ENCODE measurements at regions not wholly inside any gene's neighbourhood (a gene's known extent, or its start where the extent isn't known, plus 50 kb on each side); places are given as distances from the start of the nearest gene placed in this dataset.

- no peak for DNase-seq (ENCODE audit: low spot score)
These were observed 403.3 kb downstream of the HGF start for GRCh38 chr7:81366546-81366945.

DNA sequence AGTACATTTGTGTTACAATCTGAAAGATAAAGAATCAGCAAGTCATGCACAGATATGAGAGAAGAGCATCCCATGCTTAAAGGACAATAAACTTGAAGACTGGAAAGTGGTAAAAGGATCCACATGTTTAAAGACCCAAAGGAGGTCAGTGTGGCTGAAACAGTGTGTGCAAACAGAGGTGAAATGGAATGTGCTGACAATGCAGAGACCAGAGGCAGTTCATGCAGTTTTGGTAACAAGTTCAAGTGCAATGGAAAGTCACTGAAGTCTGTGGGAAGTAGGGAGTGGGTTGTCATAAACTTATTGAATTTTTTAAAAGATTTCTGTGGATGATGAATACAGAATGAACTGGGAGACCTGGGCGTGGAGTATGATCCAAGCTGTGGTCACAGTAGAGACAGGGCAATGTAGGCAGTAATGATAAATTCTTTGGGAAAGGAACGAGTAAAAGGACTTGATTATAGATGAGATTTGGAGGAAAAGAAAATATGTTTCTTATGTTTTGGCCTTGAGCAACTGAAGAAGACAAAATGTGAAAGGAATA, 408.0 kb downstream of the HGF start:
- no peak for DNase-seq (ENCODE audit: low spot score)

GRCh38 chr7:81355911-81356310, 413.9 kb downstream of the HGF start:
- DNase-seq (ENCODE audit: low spot score): no peak

- DNase-seq (ENCODE audit: low spot score): no peak
These were observed 420.8 kb downstream of the HGF start for GRCh38 chr7:81349044-81349443.

- DNase-seq (ENCODE audit: low spot score): no peak
These were observed 421.1 kb upstream of the SEMA3C start for GRCh38 chr7:81339946-81340345.

GRCh38 chr7:81333536-81333935, 414.7 kb upstream of the SEMA3C start:
- no peak for DNase-seq (ENCODE audit: low spot score)

DNA sequence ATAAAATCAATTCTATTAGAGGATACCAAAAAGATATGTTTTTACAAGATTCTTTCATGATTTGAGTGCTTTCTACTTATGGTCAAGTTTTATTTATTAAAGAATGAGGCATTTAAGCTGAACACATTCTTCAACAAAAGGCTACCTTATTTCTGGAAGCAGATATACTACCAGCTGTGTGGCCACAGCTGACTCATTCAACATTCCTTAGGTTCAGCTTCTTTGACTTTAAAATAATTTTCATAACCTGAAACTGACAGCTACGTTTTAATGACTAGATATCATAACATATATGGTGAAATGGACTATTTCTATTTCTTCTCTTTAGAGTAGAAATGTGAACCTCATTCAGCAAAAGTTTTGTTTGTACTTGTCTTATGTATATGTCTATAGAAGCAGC, 414.2 kb upstream of the SEMA3C start:
- DNase-seq (ENCODE audit: low spot score): no peak

GRCh38 chr7:81331061-81332018, 412.5 kb upstream of the SEMA3C start:
- no peak for DNase-seq (ENCODE audit: low spot score)

GRCh38 chr7:81330108-81330507, 411.3 kb upstream of the SEMA3C start:
- DNase-seq (ENCODE audit: low spot score): no peak

DNA sequence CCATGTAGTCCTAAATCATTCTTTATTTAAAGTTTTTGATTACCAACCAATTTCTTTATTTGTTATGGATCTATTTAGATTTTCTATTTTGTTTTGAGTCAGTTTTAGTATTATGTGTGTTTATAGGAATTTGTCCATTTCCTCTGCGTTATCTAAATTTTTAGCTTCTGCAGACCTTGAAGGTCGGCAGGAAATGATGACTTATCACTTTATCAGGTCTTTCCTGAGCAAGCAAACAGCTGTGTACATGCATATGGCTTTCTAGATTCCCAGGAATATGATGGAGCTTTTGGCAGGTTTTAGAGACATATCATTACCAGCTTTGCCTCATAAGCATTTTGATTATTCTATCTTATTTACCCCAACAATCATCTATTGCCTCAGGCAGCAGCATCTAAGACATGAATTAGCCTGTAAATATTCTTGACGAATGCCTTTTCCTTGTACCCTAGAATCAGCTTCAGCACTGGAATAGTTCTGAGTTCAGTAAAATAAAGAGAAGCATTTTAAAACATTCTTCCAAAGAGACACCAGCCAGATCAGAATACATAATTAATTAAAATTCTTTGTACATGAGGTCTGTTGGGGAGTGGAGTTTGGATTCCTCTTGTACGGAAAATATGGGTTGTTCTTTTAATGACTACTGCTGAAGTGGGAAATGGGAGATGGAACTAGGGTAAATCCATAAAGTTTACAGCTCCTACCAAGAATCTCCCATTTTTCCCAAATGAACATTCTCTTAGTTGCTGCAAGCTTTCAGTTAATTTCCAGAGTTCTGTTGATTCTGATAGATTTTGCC, 408.8 kb upstream of the SEMA3C start:
- DNase-seq (ENCODE audit: low spot score): no peak

- no peak for DNase-seq (ENCODE audit: low spot score)
These were observed 403.1 kb upstream of the SEMA3C start for GRCh38 chr7:81321949-81322348.

DNA sequence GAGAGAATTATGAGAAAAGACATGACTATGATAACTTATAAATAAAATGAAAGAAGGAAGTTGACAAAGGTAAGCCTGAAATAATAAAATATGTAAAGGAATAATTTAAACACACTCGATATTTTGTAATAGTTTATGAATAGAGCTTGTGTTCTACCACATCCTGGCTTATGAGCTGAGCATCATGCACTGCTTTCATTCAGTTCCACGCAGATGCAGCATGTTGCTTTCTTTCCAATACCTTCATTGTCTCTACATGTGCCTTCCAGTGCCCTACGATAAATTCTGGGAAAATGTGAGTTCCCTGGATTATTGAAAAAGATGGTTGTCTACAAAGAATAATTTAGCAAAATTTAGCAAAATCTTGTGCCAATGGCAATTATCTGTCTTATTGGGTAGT, 398.9 kb upstream of the SEMA3C start:
- no peak for DNase-seq (ENCODE audit: low spot score)

GRCh38 chr7:81308643-81309322, 389.9 kb upstream of the SEMA3C start:
- DNase-seq (ENCODE audit: low spot score): no peak

DNA sequence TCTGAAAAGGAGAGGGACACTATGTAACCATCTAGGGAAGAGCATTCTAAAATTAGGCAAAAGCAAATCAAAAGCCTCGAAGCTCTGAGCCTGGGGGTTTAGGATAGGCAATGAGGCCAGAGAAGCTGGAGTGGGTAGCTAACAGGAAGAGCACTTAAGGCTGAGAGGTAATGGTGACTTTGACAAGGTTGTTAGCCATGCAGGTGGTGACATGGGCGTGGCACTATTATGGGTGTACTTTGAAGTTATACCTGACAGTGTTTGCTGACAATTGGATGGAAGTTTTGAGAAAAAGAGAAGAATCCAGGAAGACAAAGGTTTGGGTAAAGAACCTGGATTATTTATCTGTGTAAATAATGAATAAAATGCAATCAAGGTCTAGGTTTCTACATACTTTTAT, 383.0 kb upstream of the SEMA3C start:
- no peak for DNase-seq (ENCODE audit: low spot score)

DNA sequence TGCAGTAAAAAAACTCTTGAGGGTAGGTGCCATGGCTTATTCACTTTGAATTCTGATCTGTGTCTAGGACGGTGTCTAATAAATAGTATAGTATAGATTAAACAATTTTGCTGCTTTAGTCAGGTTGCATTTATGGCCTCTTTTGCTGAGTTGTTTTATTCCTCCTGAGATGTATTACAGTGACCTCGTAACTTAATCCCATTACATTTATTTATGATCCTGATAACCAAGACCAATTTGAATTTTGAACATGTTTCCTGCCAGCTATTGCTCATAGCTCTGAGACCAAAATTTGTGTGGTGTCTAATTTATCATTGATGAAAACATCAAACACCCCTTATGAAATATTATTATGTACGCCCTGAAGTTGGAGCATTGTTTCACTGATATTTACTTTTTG, 381.9 kb upstream of the SEMA3C start:
- DNase-seq (ENCODE audit: low spot score): no peak

DNA sequence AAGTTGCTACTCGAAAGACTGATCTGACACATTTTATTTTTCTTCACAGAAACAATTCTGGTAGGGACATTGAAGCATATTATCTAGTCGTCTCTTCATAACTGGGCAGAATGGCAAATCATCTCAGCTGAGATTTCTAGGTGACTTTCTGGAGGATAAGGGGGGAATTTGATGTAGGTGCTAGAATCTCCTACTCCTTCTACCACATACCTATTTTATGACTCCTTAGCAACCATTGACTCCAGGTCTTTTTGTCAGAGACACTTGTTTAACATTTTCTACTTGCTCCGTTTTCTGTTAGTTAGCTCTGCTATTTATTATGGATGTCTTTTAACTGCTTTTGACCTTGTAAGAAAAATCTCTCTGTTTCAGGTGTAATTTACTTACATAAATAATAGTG, 380.9 kb upstream of the SEMA3C start:
- DNase-seq (ENCODE audit: low spot score): no peak

DNA sequence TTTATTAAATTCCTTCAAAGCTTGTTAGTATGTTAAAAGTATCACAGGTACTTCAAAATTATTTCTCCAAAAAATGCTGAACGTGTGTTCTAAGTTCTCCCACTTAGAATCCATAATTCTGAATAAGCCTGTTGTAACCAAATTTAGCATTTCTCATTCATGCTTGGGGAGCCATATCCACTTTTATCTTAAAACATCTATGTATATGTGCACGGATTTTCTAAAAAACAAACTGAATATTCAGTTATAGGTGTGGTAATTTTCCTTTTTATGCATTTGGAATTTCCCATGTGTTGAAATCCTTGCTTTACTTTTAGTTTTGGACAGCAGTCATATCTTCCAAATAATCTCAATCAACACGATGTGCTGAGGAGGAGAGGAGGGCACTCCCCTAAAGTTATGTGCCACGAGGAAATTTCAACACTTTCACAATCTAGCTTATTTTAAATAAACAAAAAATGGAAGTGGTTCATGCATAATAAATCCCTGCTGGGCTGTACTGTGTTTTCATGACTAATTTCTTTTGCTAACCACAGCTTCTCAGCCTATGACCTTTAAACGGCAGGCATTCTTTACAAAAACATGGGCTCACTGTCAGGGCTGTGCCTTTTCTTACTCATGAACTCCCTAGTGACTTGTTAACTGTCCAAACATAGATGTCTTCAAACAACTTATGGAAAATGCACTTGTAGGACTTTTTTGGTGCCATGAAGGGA, 380.3 kb upstream of the SEMA3C start:
- no peak for DNase-seq (ENCODE audit: low spot score)

- no peak for DNase-seq (ENCODE audit: low spot score)
These were observed 378.5 kb upstream of the SEMA3C start for GRCh38 chr7:81297317-81297716.

DNA sequence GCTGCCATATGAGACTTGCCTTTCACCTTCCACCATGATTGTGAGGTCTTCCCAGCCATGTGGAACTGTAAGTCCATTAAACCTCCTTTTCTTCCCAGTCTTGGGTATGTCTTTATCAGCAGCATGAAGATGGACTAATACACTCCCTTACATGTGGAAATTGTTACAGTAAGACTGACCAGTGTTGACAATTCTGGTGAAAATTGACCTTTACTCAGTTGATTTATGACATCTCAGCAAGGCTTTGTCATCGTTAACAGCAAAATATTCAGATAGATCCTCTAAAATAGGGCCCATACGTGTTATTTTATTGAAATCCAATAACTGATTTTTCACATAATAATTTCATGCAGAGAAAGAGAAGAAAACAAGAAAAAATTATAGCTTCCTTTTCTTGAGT, 377.9 kb upstream of the SEMA3C start:
- no peak for DNase-seq (ENCODE audit: low spot score)

DNA sequence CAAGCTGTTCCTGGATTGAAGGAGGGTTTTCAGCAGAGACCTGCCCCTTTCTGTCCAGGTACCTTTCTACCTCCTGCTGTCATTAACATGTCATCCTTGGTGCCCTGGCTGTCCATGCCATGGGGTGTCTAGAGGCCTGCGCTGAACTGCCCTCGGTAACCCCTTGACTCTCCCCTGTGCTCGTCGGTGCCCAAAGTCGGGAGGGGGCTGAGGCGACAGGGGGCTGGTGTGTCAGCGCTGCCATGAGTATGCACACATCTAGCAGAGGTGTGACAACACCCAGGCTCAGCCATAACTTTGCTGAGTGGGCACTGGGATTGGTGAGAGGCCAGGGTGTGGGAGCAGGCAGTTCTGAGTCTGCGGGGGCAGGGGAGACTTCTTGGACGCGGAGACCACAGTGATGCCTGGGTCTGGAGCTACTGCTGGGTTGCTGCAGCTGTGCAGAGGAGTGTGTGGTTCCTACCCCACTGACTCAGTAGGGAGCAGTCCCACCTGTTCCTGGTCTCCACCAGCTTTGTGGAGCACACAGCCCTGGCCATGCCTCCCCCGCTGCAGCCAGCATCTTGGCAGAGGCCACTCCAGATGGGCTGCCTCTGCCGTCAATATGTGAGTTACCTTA, 376.2 kb upstream of the SEMA3C start:
- no peak for DNase-seq (ENCODE audit: low spot score)

GRCh38 chr7:81293806-81294205, 375.0 kb upstream of the SEMA3C start:
- no peak for DNase-seq (ENCODE audit: low spot score)

All from putamen (tissue), 1 donor.